ENCODE measurements at regions not wholly inside any gene's neighbourhood (a gene's known extent, or its start where the extent isn't known, plus 50 kb on each side); places are given as distances from the start of the nearest gene placed in this dataset.

DNA sequence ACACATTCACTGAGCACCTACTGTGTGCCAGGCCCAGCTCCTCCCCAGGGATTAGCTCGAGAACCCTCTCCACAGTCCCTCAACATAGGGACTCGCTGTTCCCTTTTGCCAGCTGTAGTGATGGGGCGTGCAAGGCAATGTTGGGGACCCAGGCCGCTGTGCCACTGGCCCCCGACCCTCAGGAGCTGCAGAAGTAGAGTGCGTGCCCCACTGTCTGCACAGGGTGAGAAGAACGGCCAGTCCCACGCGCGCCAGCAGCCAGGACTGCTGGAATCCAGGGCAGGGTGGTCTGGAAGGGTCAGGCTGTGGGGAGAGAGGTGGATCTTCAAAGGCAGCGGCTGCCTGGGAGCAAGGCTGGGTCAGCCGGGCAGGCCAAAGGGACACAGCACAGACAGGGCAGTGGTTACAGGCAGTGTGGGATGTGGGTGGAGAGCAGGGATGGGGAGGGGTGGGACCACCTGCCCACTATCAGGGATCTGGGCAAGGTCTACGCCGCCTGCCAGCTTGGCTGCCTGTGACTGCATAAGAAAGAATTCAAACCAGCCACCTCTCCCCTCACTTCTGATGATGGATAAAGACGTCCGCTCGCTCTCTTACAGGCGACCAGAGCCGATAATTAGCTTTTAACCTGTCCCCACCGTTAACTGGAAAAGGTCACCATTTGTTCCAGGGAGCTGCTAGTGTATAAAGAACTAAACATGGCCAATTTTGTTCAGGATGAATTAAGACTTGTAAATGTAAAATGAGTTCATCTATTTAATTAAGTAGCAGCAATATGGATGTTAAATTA lies 86.7 kb upstream of the GSE1 start:
- Histone ChIP-seq H3K27me3 (no peaks in the 10 kb centered on the region), H3K36me3 (replicated peaks in 1 of 2; ENCODE audit: insufficient read depth in 1 of 2, low read depth in 2 of 2) (no peaks in the 10 kb centered on the region), H3K9me3 (no peaks in the 10 kb centered on the region), H3K27ac (no peak overlapping the region), H3K4me1 (peaks cover 36% of the 10 kb centered on the region), H3K4me3 (no peak overlapping the region)
- ATAC-seq (no peak), DNase-seq (no peak)
- no peak for TF ChIP-seq CTCF (IDR thresholded peaks at IDR 0.05)
- TF ChIP-seq POLR2A (IDR thresholded peaks at IDR 0.05), result no peak
- whole genome bisulfite sequencing, 2 donors, result 91 to 92% methylated on average over 15 to 17 of the region's 20 CpGs
- intact Hi-C loops (cut with DNase I), result no loop called here

- no peaks in the 10 kb centered on the region for H3K36me3 ChIP-seq (replicated peaks in 1 of 2; ENCODE audit: insufficient read depth in 1 of 2, low read depth in 2 of 2)
- DNase-seq (no peak), ATAC-seq (no peak)
- H3K4me3 ChIP-seq, result no peak overlapping the region
- H3K4me1 ChIP-seq, result peaks cover 28% of the 10 kb centered on the region
- no peaks in the 10 kb centered on the region for H3K27me3 ChIP-seq
- intact Hi-C loops (cut with DNase I), result no loop called here
- H3K9me3 ChIP-seq, result no peaks in the 10 kb centered on the region
- 82 to 90% methylated on average over 41 of the region's 41 CpGs for WGBS, 2 donors
- no peak overlapping the region for H3K27ac ChIP-seq
- no peak for TF ChIP-seq CTCF (IDR thresholded peaks at IDR 0.05)
- no peak for TF ChIP-seq POLR2A (IDR thresholded peaks at IDR 0.05)
Observed at GRCh38 chr16:85527042-85527766, 85.9 kb upstream of the GSE1 start.

GRCh38 chr16:85527767-85528297 lies 85.3 kb upstream of the GSE1 start:
- Histone ChIP-seq H3K36me3 (replicated peaks in 1 of 2; ENCODE audit: insufficient read depth in 1 of 2, low read depth in 2 of 2) (no peaks in the 10 kb centered on the region), H3K27me3 (no peaks in the 10 kb centered on the region), H3K9me3 (no peaks in the 10 kb centered on the region), H3K4me1 (peaks cover 23% of the 10 kb centered on the region), H3K4me3 (no peak overlapping the region), H3K27ac (no peak overlapping the region)
- TF ChIP-seq POLR2A (IDR thresholded peaks at IDR 0.05) (no peak), CTCF (IDR thresholded peaks at IDR 0.05) (no peak)
- no peak for DNase-seq
- ATAC-seq, result no peak
- 88 to 95% methylated on average over 11 of the region's 11 CpGs for WGBS, 2 donors
- intact Hi-C loops (cut with DNase I), result no loop called here

DNA sequence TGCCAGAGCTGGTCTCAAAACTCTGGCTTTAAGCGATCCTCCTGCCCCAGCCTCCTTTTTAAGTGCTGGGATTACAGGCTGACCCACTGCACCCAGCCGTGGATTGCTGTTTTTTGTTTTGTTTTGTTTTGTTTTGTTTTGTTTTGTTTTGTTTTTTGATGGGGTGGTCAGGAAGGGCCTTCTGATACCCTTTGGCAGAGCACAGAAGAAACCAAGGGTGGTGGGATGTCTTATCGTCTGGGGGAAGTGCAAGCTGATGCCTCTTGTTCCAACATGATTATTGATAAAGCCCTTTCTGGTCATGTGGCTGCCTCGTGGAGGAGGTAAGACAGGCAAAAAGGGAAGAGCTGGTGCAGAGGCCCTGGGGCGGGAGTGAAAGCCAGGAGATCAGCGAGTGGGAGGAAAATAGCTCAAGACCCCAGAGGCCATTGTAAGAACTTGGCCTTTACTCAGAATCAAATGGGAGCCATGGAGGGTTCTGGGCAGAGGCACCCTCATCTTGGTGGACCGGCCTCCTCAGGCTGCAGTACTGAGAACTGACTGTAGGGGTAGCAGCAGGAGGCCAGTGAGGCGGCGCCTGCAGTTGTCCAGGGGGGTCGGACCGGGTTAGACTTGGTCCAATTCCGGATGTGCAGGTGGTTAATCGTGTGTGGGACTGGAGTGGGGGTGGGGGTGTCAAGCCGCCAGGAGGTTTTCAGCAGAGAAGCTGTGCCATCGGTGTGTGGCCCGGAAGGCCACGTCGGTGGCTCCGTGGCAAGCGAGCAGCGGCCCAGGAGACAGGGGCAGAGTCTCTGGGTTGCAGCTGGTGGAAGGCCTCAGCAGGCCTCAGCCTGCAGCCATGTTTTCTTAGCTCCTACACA lies 84.4 kb upstream of the GSE1 start:
- H3K4me1 ChIP-seq, result peaks cover 14% of the 10 kb centered on the region
- no peak overlapping the region for H3K27ac ChIP-seq
- intact Hi-C loops (cut with DNase I), result no loop called here
- H3K4me3 ChIP-seq, result no peak overlapping the region
- no peaks in the 10 kb centered on the region for H3K36me3 ChIP-seq (replicated peaks in 1 of 2; ENCODE audit: insufficient read depth in 1 of 2, low read depth in 2 of 2)
- H3K9me3 ChIP-seq, result no peaks in the 10 kb centered on the region
- TF ChIP-seq CTCF (IDR thresholded peaks at IDR 0.05), result peak in 5 of 7 experiments; percentile 15 to 33 (median 26)
- no peak for TF ChIP-seq POLR2A (IDR thresholded peaks at IDR 0.05)
- no peaks in the 10 kb centered on the region for H3K27me3 ChIP-seq
- DNase-seq (no peak), ATAC-seq (no peak)
- 88 to 90% methylated on average over 21 of the region's 21 CpGs for WGBS, 2 donors

Measured in body of pancreas (tissue), 4 donors.